ENCODE measurements at regions not wholly inside any gene's neighbourhood (a gene's known extent, or its start where the extent isn't known, plus 50 kb on each side); places are given as distances from the start of the nearest gene placed in this dataset.

GRCh38 chr14:104363891-104364760 lies 215.4 kb upstream of the C14orf180 start:
- Histone ChIP-seq H3K4me1 (replicated peaks) (no peaks in the 10 kb centered on the region), H3K27me3 (replicated peaks; ENCODE audit: insufficient read depth) (peaks cover 5% of the 10 kb centered on the region), H3K36me3 (no peaks in the 10 kb centered on the region), H3K27ac (no peak overlapping the region), H3K4me3 (no peak overlapping the region), H3K9me3 (no peaks in the 10 kb centered on the region)
- WGBS = 57% methylated on average over 20 of the region's 20 CpGs
- TF ChIP-seq POLR2A (IDR thresholded peaks at IDR 0.05) = no peak
- no peak for TF ChIP-seq POLR2AphosphoS5 (IDR thresholded peaks at IDR 0.05)
- no peak for TF ChIP-seq CTCF (IDR thresholded peaks at IDR 0.05)
- DNase-seq (ENCODE audit: low spot score) = no peak
- intact Hi-C loops (cut with DNase I) = no loop called here

GRCh38 chr14:104364830-104365229 lies 214.7 kb upstream of the C14orf180 start:
- WGBS = 90% methylated on average over 10 of the region's 10 CpGs
- no peaks in the 10 kb centered on the region for H3K9me3 ChIP-seq
- TF ChIP-seq POLR2A (IDR thresholded peaks at IDR 0.05) (no peak), CTCF (IDR thresholded peaks at IDR 0.05) (no peak)
- intact Hi-C loops (cut with DNase I) = no loop called here
- DNase-seq (ENCODE audit: low spot score) = no peak
- H3K27ac ChIP-seq = no peak overlapping the region
- no peaks in the 10 kb centered on the region for H3K36me3 ChIP-seq
- no peak overlapping the region for H3K4me3 ChIP-seq
- no peaks in the 10 kb centered on the region for H3K4me1 ChIP-seq (replicated peaks)
- peaks cover 9% of the 10 kb centered on the region for H3K27me3 ChIP-seq (replicated peaks; ENCODE audit: insufficient read depth)

GRCh38 chr14:104366931-104367865 lies 212.4 kb upstream of the C14orf180 start:
- H3K4me1 ChIP-seq (replicated peaks) = no peaks in the 10 kb centered on the region
- WGBS = 87% methylated on average over 13 of the region's 16 CpGs
- no peak overlapping the region for H3K4me3 ChIP-seq
- no peak for DNase-seq (ENCODE audit: low spot score)
- no peaks in the 10 kb centered on the region for H3K36me3 ChIP-seq
- intact Hi-C loops (cut with DNase I) = no loop called here
- no peak overlapping the region for H3K27ac ChIP-seq
- TF ChIP-seq CTCF (IDR thresholded peaks at IDR 0.05) = no peak
- TF ChIP-seq POLR2AphosphoS5 (IDR thresholded peaks at IDR 0.05) = no peak
- TF ChIP-seq POLR2A (IDR thresholded peaks at IDR 0.05) = no peak
- no peaks in the 10 kb centered on the region for H3K9me3 ChIP-seq
- peaks cover 13% of the 10 kb centered on the region for H3K27me3 ChIP-seq (replicated peaks; ENCODE audit: insufficient read depth)

- Histone ChIP-seq H3K27ac (no peak overlapping the region), H3K27me3 (replicated peaks; ENCODE audit: insufficient read depth) (peaks cover 13% of the 10 kb centered on the region), H3K36me3 (no peaks in the 10 kb centered on the region), H3K9me3 (no peaks in the 10 kb centered on the region), H3K4me3 (no peak overlapping the region), H3K4me1 (replicated peaks) (no peaks in the 10 kb centered on the region)
- intact Hi-C loops (cut with DNase I) = no loop called here
- WGBS = 72% methylated on average over 36 of the region's 36 CpGs
- TF ChIP-seq CTCF (IDR thresholded peaks at IDR 0.05) (no peak), POLR2A (IDR thresholded peaks at IDR 0.05) (no peak), POLR2AphosphoS5 (IDR thresholded peaks at IDR 0.05) (no peak)
- no peak for DNase-seq (ENCODE audit: low spot score)
Observed at GRCh38 chr14:104367866-104368750, 211.5 kb upstream of the C14orf180 start.
